IMR-90 (cell line): ENCODE measurements at regions not wholly inside any gene's neighbourhood (a gene's known extent, or its start where the extent isn't known, plus 50 kb on each side); places are given as distances from the start of the nearest gene placed in this dataset.

Experiments used
- ATAC-seq: fragments of 200-7000 bp; cut with Tn5 transposase; 2 replicates; pipeline ENCODE4 v1.9.1; 2020; ENCODE audit warnings: low read depth, mild to moderate bottlenecking, moderate library complexity
- BruUV-seq: library from RNA; stranded (reverse); fragments of 400-500 nt; replicated peaks from 2 replicates; lab custom pipeline; 2021; lab: Mats Ljungman, UMichigan
- CTCF ChIA-PET: fragments of 300-600 bp; formaldehyde crosslinking; extraction: SDS; loops from one replicate; lab custom pipeline; 2021; ENCODE audit warnings: antibody characterized with exemption; lab: Yijun Ruan, JAX
- POLR2A ChIA-PET: fragments of 300-600 bp; sonication (Branson Sonifier 250); formaldehyde crosslinking; loops from one replicate; lab custom pipeline; 2022; ENCODE audit warnings: antibody characterized with exemption; ENCODE audit not compliant: unreplicated experiment; lab: Charles Lee
- DNase-seq: peaks from one replicate; pipeline ENCODE4 v3.0.0; 2013
- H2AFZ ChIP-seq: replicated peaks from 2 replicates; pipeline ENCODE3; 2013; ENCODE audit warnings: low read length, mild to moderate bottlenecking; ENCODE audit not compliant: poor library complexity
- H2AK5ac ChIP-seq: 2 replicates; pipeline ENCODE4 v1.6.1; 2013; ENCODE audit warnings: low read depth, low read length, inconsistent platforms
- H2AK9ac ChIP-seq: replicated peaks from 2 replicates; pipeline ENCODE3; 2013; ENCODE audit warnings: mild to moderate bottlenecking, low read depth, low read length, moderate library complexity; ENCODE audit not compliant: poor library complexity
- H2BK120ac ChIP-seq: 2 replicates; pipeline ENCODE4 v1.6.1; 2013; ENCODE audit warnings: low read depth, low read length, inconsistent platforms
- H2BK15ac ChIP-seq: 3 replicates; pipeline ENCODE4 v1.6.1; 2013; ENCODE audit warnings: low read depth, low read length, inconsistent platforms
- H2BK20ac ChIP-seq: 2 replicates; pipeline ENCODE4 v1.6.1; 2013; ENCODE audit warnings: low read depth, mild to moderate bottlenecking, inconsistent platforms, low read length, moderate library complexity
- H2BK5ac ChIP-seq: 2 replicates; pipeline ENCODE4 v1.6.1; 2013; ENCODE audit warnings: mild to moderate bottlenecking, low read depth, low read length, inconsistent platforms; ENCODE audit not compliant: poor library complexity, severe bottlenecking
- H3K14ac ChIP-seq: replicated peaks from 2 replicates; pipeline ENCODE4 v1.6.1; 2013; ENCODE audit warnings: low read depth, low read length, inconsistent platforms
- H3K18ac ChIP-seq: 2 replicates; pipeline ENCODE4 v1.6.1; 2013; ENCODE audit warnings: low read depth, low read length, control low read depth
- H3K23ac ChIP-seq: 2 replicates; pipeline ENCODE4 v1.6.1; 2013; ENCODE audit warnings: low read depth, low read length, inconsistent platforms
- H3K27ac ChIP-seq: 2 replicates; pipeline ENCODE4 v1.5.1; 2013; ENCODE audit warnings: mild to moderate bottlenecking, control low read depth, low read length; ENCODE audit not compliant: insufficient read depth
- H3K27me3 ChIP-seq: 2 replicates; pipeline ENCODE4 v1.6.1; 2013; ENCODE audit warnings: low read length; ENCODE audit not compliant: control insufficient read depth, insufficient read depth
- H3K36me3 ChIP-seq: 2 replicates; pipeline ENCODE4 v1.6.1; 2013; ENCODE audit warnings: low read length, mixed read lengths; ENCODE audit not compliant: control insufficient read depth, insufficient read depth
- H3K4ac ChIP-seq: 2 replicates; pipeline ENCODE4 v1.6.1; 2013; ENCODE audit warnings: low read depth, low read length, inconsistent platforms
- H3K4me1 ChIP-seq: 2 replicates; pipeline ENCODE4 v1.6.1; 2013; ENCODE audit warnings: low read length, mixed read lengths; ENCODE audit not compliant: control insufficient read depth, insufficient read depth
- H3K4me2 ChIP-seq: 2 replicates; pipeline ENCODE4 v1.6.1; 2013; ENCODE audit warnings: low read depth, mild to moderate bottlenecking, control low read depth, low read length, moderate library complexity
- H3K4me3 ChIP-seq: 2 replicates; pipeline ENCODE4 v1.5.1; 2013; ENCODE audit warnings: low read depth, mild to moderate bottlenecking, control low read depth, low read length, moderate library complexity; ENCODE audit not compliant: insufficient read depth
- H3K56ac ChIP-seq: 2 replicates; pipeline ENCODE4 v1.6.1; 2013; ENCODE audit warnings: low read length, inconsistent platforms; ENCODE audit not compliant: insufficient read depth; ENCODE audit errors: extremely low read depth
- H3K79me1 ChIP-seq, 2 experiments: 2 replicates each; pipeline ENCODE4 v1.6.1; 2013; ENCODE audit warnings: low read length in 2 of 2, inconsistent platforms in 1 of 2, low read depth in 1 of 2
- H3K9ac ChIP-seq: 2 replicates; pipeline ENCODE4 v1.6.1; 2013; ENCODE audit warnings: low read depth, low read length, control low read depth
- H3K9me1 ChIP-seq: 2 replicates; pipeline ENCODE4 v1.6.1; 2013; ENCODE audit warnings: low read length, inconsistent platforms; ENCODE audit not compliant: insufficient read depth
- H3K9me3 ChIP-seq: 2 replicates; pipeline ENCODE4 v1.6.1; 2013; ENCODE audit warnings: low read length; ENCODE audit not compliant: control insufficient read depth, insufficient read depth
- H4K20me1 ChIP-seq: 2 replicates; pipeline ENCODE4 v1.6.1; 2013; ENCODE audit warnings: low read length, inconsistent platforms; ENCODE audit not compliant: insufficient read depth
- H4K5ac ChIP-seq: 2 replicates; pipeline ENCODE4 v1.6.1; 2013; ENCODE audit warnings: mild to moderate bottlenecking, low read depth, low read length, control low read depth
- H4K8ac ChIP-seq, 2 experiments: 2 replicates each; pipeline ENCODE4 v1.6.1; 2013; ENCODE audit warnings: low read depth in 2 of 2, low read length in 2 of 2, control low read depth in 1 of 2, inconsistent platforms in 1 of 2
- H4K91ac ChIP-seq: 2 replicates; pipeline ENCODE4 v1.6.1; 2013; ENCODE audit warnings: low read depth, low read length, inconsistent platforms; ENCODE audit not compliant: insufficient read depth
- BHLHE40 ChIP-seq: fragments of 150-350 bp; IDR thresholded peaks from 2 replicates; pipeline ENCODE4 v1.6.1; 2016; ENCODE audit warnings: mild to moderate bottlenecking, low read depth, low read length
- CHD1 ChIP-seq: IDR thresholded peaks from 2 replicates; pipeline ENCODE4 v1.6.1; 2012; ENCODE audit warnings: low read depth, low read length, improper control_type of control experiment
- FOS ChIP-seq: fragments of 150-350 bp; IDR thresholded peaks from 2 replicates; pipeline ENCODE4 v1.6.1; 2016; ENCODE audit warnings: low read depth, low read length
- MAZ ChIP-seq: IDR thresholded peaks from 2 replicates; pipeline ENCODE4 v1.6.1; 2012; ENCODE audit warnings: low read depth, mild to moderate bottlenecking, low read length, improper control_type of control experiment, moderate library complexity, borderline replicate concordance
- MXI1 ChIP-seq: IDR thresholded peaks from 2 replicates; pipeline ENCODE4 v1.6.1; 2012; ENCODE audit warnings: low read depth, mild to moderate bottlenecking, low read length, moderate library complexity, borderline replicate concordance
- NFE2L2 ChIP-seq: fragments of 150-350 bp; IDR thresholded peaks from 2 replicates; pipeline ENCODE4 v1.6.1; 2016; ENCODE audit warnings: low read depth, mild to moderate bottlenecking, low read length
- RFX5 ChIP-seq: IDR thresholded peaks from 2 replicates; pipeline ENCODE4 v1.8.0; 2012; ENCODE audit warnings: low read depth, mild to moderate bottlenecking, low read length, moderate library complexity
- WGBS, 2 experiments: methylation state at CpG; one replicate each; pipeline versions ENCODE4 v1.1.5 to v1.1.7; 2013; ENCODE audit warnings: missing lambda C conversion rate in 2 of 2; ENCODE audit not compliant: insufficient read length in 1 of 2; ENCODE audit errors: extremely low coverage in 2 of 2; 5-methylcytosine and 5-hydroxymethylcytosine counted together
- dilution Hi-C: fragments of 300-500 bp; cut with HindIII; formaldehyde crosslinking; loops from one replicate; pipeline ENCODE4 v1.14.3; 2018; ENCODE audit warnings: low sequenced_read_pairs; ENCODE audit not compliant: unreplicated experiment
- in situ Hi-C: fragments of 300-500 bp; cut with MboI; formaldehyde crosslinking; loops from 3 replicates; pipeline ENCODE4 v1.14.3; 2019; ENCODE audit warnings: low sequenced_read_pairs, inconsistent platforms, mixed read lengths
- intact Hi-C: fragments of 100-400 bp; cut with micrococcal nuclease; formaldehyde crosslinking; loops from 2 replicates; pipeline ENCODE4 v1.10.0; 2022
- TF ChIP-seq, protein P1 (sequence below): fragments of 150-350 bp; IDR thresholded peaks from 2 replicates; pipeline ENCODE4 v1.6.1; 2016; ENCODE audit warnings: low read depth, mild to moderate bottlenecking, low read length, moderate library complexity, borderline replicate concordance
- TF ChIP-seq, protein P2 (sequence below): fragments of 150-350 bp; IDR thresholded peaks from 2 replicates; pipeline ENCODE4 v1.6.1; 2017; ENCODE audit warnings: mild to moderate bottlenecking, antibody characterized with exemption, low read length, low read depth

DNA sequence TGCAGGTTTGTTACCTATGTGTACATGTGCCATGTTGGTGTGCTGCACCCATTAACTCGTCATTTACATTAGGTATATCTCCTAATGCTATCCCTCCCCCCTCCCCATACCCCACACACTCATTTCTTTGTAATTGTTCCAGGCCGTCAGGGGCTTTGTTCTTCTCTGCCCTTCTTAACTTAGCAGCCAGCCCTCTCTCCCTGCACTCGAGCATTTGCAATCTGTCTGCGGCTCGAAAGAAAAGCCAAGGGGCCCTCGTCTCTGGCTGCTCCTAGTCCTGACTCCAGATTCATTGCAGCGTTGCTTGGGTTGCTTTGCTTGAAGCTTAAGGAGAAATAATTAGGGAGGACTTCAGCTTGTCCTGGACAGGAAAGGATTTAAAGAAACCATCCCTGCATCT lies 85.7 kb downstream of the ATP1A1 start:
- H3K4me1 ChIP-seq: no peaks in the 10 kb centered on the region
- no peaks in the 10 kb centered on the region for H4K20me1 ChIP-seq
- no peaks in the 10 kb centered on the region for H3K36me3 ChIP-seq
- no peaks in the 10 kb centered on the region for H3K79me1 ChIP-seq
- H4K91ac ChIP-seq: no peak overlapping the region
- no TSS peak for BruUV-seq
- H3K18ac ChIP-seq: no peak overlapping the region
- dilution Hi-C loops (no loop called here), in situ Hi-C loops (no loop called here), intact Hi-C loops (no loop called here)
- peaks cover 12% of the 10 kb centered on the region for H3K27me3 ChIP-seq
- TF ChIP-seq BHLHE40 (no peak), NFE2L2 (no peak), FOS (no peak), MAZ (no peak), MXI1 (no peak), CHD1 (no peak), RFX5 (no peak)
- TF ChIP-seq, protein P1, sequence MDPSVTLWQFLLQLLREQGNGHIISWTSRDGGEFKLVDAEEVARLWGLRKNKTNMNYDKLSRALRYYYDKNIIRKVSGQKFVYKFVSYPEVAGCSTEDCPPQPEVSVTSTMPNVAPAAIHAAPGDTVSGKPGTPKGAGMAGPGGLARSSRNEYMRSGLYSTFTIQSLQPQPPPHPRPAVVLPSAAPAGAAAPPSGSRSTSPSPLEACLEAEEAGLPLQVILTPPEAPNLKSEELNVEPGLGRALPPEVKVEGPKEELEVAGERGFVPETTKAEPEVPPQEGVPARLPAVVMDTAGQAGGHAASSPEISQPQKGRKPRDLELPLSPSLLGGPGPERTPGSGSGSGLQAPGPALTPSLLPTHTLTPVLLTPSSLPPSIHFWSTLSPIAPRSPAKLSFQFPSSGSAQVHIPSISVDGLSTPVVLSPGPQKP: no peak
- TF ChIP-seq, protein P2, sequence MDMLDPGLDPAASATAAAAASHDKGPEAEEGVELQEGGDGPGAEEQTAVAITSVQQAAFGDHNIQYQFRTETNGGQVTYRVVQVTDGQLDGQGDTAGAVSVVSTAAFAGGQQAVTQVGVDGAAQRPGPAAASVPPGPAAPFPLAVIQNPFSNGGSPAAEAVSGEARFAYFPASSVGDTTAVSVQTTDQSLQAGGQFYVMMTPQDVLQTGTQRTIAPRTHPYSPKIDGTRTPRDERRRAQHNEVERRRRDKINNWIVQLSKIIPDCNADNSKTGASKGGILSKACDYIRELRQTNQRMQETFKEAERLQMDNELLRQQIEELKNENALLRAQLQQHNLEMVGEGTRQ: no peak
- no peak overlapping the region for H3K4me2 ChIP-seq
- 30% methylated on average over 2 of the region's 7 CpGs; no CpG with 5 or more reads in 1 of the 2 experiments for WGBS, 2 experiments
- no peak overlapping the region for H3K27ac ChIP-seq
- H2BK20ac ChIP-seq: no peak overlapping the region
- H3K4ac ChIP-seq: no peak overlapping the region
- no peak overlapping the region for H3K23ac ChIP-seq
- ATAC-seq: no peak
- H3K56ac ChIP-seq: no peak overlapping the region
- no peak overlapping the region for H2BK5ac ChIP-seq
- POLR2A ChIA-PET: no interaction called here
- H2AFZ ChIP-seq: no peak overlapping the region
- H2BK15ac ChIP-seq: no peak overlapping the region
- H3K4me3 ChIP-seq: no peak overlapping the region
- no peak overlapping the region for H4K5ac ChIP-seq
- H2AK9ac ChIP-seq: no peak overlapping the region
- CTCF ChIA-PET: no interaction called here
- H3K9me3 ChIP-seq: no peaks in the 10 kb centered on the region
- no peak for DNase-seq
- no peak overlapping the region for H3K14ac ChIP-seq
- no peak overlapping the region for H4K8ac ChIP-seq
- no peaks in the 10 kb centered on the region for H3K9me1 ChIP-seq
- H2BK120ac ChIP-seq: no peak overlapping the region
- no peak overlapping the region for H3K9ac ChIP-seq
- no peak overlapping the region for H2AK5ac ChIP-seq
